GM12874 (cell line): ENCODE measurements at regions not wholly inside any gene's neighbourhood (a gene's known extent, or its start where the extent isn't known, plus 50 kb on each side); places are given as distances from the start of the nearest gene placed in this dataset.

Experiments
- TF ChIP-seq, protein P1 (sequence below): IDR thresholded peaks from 2 replicates; pipeline ENCODE4 v1.5.1; 2011; ENCODE audit warnings: low read depth, mild to moderate bottlenecking, control low read depth, low read length, moderate library complexity; ENCODE audit not compliant: insufficient read depth

DNA sequence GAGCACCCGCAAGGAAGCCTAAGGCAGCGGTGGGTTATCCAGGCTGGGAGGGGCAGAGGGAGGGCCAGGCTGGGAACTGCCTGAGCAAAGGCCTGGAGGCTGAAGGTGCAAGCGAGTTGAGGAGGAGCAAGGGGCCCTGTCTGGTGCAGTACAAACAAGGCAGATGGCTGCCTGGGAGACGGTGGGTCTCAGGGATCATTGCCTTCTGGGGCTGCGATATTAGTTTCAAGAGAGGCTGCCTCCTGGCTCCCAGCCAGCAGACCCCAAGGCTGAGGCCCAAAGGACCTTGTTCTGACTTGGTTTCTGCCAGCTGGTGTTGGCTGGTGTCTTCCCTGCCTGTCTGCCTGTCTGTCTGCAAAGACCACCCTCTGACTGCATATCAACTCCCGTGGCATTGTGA, 154.0 kb downstream of the IRF8 start:
- TF ChIP-seq, protein P1, sequence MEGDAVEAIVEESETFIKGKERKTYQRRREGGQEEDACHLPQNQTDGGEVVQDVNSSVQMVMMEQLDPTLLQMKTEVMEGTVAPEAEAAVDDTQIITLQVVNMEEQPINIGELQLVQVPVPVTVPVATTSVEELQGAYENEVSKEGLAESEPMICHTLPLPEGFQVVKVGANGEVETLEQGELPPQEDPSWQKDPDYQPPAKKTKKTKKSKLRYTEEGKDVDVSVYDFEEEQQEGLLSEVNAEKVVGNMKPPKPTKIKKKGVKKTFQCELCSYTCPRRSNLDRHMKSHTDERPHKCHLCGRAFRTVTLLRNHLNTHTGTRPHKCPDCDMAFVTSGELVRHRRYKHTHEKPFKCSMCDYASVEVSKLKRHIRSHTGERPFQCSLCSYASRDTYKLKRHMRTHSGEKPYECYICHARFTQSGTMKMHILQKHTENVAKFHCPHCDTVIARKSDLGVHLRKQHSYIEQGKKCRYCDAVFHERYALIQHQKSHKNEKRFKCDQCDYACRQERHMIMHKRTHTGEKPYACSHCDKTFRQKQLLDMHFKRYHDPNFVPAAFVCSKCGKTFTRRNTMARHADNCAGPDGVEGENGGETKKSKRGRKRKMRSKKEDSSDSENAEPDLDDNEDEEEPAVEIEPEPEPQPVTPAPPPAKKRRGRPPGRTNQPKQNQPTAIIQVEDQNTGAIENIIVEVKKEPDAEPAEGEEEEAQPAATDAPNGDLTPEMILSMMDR, result no peak

DNA sequence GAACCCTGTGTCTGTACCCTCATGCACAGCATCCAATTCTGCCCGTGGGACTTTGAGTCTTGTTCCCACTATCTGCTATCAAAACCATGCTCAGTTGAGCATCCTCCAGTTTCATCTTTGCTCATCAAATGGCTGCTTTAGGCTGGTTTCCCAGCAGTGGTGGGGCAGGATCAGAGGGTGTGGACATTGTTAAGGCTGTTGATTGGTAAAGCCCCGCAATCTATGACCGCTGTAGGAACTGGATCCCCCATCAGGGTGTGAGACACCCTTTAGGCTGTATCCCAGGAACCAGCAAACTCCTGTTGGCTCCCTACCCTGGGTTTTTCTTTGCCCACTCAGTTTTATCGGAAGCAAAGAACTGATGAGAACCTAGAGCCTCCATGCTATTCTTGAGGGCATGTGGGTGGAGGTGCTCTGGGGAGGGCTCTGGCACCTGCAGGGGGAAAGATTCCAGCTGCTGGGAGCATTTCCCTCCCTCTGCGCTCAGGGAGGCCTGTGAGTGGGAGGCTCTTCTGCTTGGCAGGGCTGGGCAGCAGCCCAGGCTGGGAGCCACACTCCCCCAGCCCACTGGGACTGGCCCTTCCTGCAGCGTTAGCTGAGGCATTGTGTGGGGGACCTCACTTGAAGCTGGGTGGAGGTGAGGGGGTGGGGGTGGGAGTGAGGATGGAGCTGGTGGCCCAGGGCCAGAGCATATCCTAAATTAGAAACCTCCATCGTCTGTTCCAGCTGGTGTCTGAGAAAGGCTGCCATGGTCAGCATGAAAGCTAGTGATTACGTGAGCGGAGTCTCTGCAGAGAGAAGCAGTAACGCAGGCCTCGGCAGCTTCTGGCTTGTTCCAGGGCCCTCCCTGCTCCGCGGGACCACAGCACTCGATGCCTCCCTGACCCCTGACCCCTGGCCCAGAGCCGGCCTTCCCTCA, 160.6 kb downstream of the IRF8 start:
- TF ChIP-seq, protein P1, result no peak

DNA sequence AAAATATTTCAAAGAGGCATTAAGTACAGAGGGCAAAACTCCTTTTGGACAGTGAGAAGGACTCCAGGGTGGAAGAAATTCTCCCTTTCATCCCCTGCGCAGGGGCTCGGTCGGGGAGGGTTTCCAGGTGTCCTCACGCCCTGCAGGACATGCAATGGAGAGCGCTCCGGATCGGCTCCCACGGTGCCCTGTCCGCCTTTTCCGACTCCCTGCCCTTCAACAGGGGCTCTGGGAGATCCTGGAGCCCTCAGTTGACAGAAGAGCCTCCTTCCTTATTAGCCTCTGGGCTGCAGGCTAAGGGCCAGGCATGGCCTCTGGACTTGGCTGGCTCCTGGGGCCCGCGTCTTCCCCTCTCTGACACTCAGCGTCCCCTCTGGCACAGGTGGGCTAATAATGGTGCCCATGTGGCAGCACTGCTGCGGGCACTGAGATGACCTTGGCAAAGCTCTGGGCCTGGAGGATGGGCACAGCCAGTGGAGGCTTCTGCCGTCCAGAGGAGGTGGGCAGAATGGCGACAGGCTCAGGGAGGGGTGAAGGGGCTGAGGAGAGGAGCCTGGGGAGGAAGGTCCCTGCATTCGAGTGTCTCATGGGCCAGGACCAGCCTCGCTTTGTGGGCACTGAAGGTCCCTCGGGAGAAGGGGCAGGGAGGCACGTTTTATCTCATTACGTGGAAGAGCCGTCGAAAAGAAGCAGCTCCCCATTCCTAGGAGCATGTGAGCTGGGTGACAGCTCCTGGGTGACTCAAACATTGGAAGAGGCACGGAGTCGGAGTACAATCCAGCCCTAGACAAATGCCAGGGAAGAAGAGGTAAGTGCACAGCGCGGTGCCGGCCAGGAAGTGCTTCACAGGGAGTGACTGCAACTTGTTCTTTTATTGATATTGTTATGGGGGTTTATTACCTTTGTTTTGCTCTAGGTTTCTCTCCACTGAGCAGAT, 161.7 kb downstream of the IRF8 start:
- TF ChIP-seq, protein P1, result no peak

DNA sequence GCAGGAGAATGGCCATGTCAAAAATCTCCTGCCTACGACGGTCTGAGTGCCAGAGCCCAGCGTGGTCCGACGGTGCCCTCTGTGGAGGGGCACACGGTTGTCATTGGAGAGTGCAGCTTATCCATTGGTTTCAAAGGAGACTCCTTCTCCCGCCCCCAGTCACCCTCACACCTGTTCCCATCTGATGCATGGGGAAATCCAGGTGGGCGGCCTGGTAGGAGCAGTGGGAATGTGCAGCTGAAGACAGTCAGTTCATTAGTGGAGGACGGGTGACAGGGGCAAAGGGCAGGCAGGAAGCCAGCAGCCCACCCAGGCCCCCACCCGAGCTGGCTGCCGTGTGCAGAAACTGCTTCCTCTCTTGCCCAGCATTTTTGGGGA, 162.3 kb downstream of the IRF8 start:
- TF ChIP-seq, protein P1, result no peak

DNA sequence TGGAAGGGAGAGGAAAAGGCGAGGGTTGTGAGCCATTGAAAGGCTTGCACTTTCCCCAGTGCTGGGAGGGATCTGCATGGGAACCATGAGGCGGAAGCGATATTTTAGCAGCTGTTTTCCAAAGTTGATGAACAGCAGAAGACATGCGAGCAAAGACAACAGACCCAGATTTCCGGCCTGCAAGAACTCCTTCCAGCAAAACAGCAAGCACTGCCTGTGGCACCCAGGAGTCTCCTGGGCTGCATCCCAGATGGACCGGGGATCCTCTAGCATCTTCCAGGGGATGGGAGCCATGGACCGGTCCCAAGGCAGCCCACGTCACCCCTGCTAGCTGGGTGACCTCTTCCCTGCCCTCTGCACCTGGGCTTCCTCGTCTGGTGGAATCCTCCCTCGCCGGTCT, 162.8 kb downstream of the IRF8 start:
- TF ChIP-seq, protein P1, result no peak

DNA sequence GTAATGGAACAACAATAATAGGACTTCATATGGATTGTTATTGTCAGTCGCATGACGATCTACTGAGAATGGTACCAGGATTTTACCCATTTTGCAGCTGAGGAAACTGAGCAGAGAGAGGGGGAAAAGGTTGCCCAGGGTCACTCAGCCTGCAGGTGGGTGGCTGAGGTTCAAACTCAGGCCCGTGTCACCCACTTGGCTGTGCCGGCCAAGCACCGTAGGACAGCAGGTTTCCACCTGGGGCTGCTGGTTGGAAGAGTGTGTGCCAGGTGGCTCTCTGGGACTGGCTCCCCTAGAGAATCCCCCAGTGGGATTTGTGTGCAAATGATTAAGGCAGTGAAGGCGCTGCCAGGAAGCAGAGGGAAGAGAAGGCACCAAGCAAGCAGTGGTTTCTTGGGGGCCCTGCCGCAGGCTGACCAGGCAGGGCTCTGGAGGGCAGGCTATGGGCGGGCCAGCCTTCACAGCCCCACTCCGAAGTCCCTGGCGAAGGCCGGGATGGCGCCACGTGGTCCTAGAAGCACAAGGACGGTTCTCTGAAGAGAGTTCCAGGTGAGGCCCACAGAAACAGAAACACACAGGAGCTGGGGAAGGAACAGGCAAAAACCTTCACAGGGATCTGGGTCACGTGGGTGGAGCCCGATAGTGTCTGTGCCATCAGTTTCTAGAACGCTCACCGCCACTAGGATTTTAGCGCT, 163.5 kb downstream of the IRF8 start:
- TF ChIP-seq, protein P1, result no peak
